Loucy (cell line): ENCODE measurements at regions not wholly inside any gene's neighbourhood (a gene's known extent, or its start where the extent isn't known, plus 50 kb on each side); places are given as distances from the start of the nearest gene placed in this dataset.

Source experiments
- H2AFZ ChIP-seq: fragments of 200-600 bp; sonication (generic); 2 replicates; pipeline ENCODE4 v1.6.0; 2016; ENCODE audit warnings: antibody characterized with exemption, mild to moderate bottlenecking, low read length, moderate library complexity
- H3F3A ChIP-seq: fragments of 200-600 bp; 2 replicates; pipeline ENCODE4 v1.6.0; 2016; ENCODE audit warnings: antibody characterized with exemption, low read depth, mild to moderate bottlenecking
- H3K27me3 ChIP-seq: fragments of 200-600 bp; sonication (generic); 2 replicates; pipeline ENCODE4 v1.6.1; 2014; ENCODE audit warnings: low read length, mild to moderate bottlenecking; ENCODE audit not compliant: insufficient read depth, poor library complexity, severe bottlenecking
- H3K36me3 ChIP-seq: fragments of 200-600 bp; sonication (generic); 2 replicates; pipeline ENCODE4 v1.6.1; 2016; ENCODE audit warnings: low read length; ENCODE audit not compliant: insufficient read depth
- H3K4me1 ChIP-seq: fragments of 200-600 bp; sonication (generic); 2 replicates; pipeline ENCODE4 v1.5.1; 2014; ENCODE audit warnings: low read length, mild to moderate bottlenecking; ENCODE audit not compliant: insufficient read depth, poor library complexity, severe bottlenecking
- H3K4me2 ChIP-seq: fragments of 200-600 bp; sonication (generic); 2 replicates; pipeline ENCODE4 v1.6.0; 2014; ENCODE audit warnings: antibody characterized with exemption, low read length, low read depth, mild to moderate bottlenecking; ENCODE audit not compliant: poor library complexity, severe bottlenecking
- H3K4me3 ChIP-seq: fragments of 200-600 bp; sonication (generic); 2 replicates; pipeline ENCODE4 v1.5.1; 2014; ENCODE audit warnings: low read length, mild to moderate bottlenecking, mixed read lengths; ENCODE audit not compliant: poor library complexity, severe bottlenecking
- H3K79me2 ChIP-seq: fragments of 200-600 bp; sonication (generic); 2 replicates; pipeline ENCODE4 v1.6.1; 2014; ENCODE audit warnings: low read length; ENCODE audit not compliant: insufficient read depth
- H3K9ac ChIP-seq: fragments of 200-600 bp; sonication (generic); 2 replicates; pipeline ENCODE4 v1.6.0; 2014; ENCODE audit warnings: mild to moderate bottlenecking, low read depth, low read length, moderate library complexity; ENCODE audit not compliant: poor library complexity, severe bottlenecking
- H3K9me2 ChIP-seq: fragments of 200-600 bp; sonication (generic); replicated peaks from 2 replicates; pipeline ENCODE4 v1.6.1; 2016; ENCODE audit warnings: low read depth, low read length, mixed read lengths
- H3K9me3 ChIP-seq: fragments of 200-600 bp; sonication (generic); 2 replicates; pipeline ENCODE4 v1.6.1; 2014; ENCODE audit warnings: mild to moderate bottlenecking, antibody characterized with exemption, low read length, low read depth; ENCODE audit not compliant: insufficient read depth
- H4K20me1 ChIP-seq: fragments of 200-600 bp; sonication (generic); 2 replicates; pipeline ENCODE4 v1.6.0; 2014; ENCODE audit warnings: antibody characterized with exemption, low read length, mild to moderate bottlenecking; ENCODE audit not compliant: insufficient read depth, poor library complexity, severe bottlenecking
- CTCF ChIP-seq: fragments of 200-600 bp; sonication (generic); conservative IDR thresholded peaks from 2 replicates; pipeline ENCODE4 v1.5.1; 2014; ENCODE audit warnings: mild to moderate bottlenecking, antibody characterized with exemption, low read length
- EZH2phosphoT487 ChIP-seq: fragments of 200-600 bp; IDR thresholded peaks from 2 replicates; pipeline ENCODE4 v1.6.1; 2018; ENCODE audit warnings: antibody characterized with exemption, mild to moderate bottlenecking, moderate library complexity, borderline replicate concordance

- no peaks in the 10 kb centered on the region for H4K20me1 ChIP-seq
- no peaks in the 10 kb centered on the region for H3K9me2 ChIP-seq
- no peak overlapping the region for H3K4me2 ChIP-seq
- no peaks in the 10 kb centered on the region for H3F3A ChIP-seq
- no peaks in the 10 kb centered on the region for H3K36me3 ChIP-seq
- no peak overlapping the region for H3K4me3 ChIP-seq
- no peak for TF ChIP-seq CTCF
- TF ChIP-seq EZH2phosphoT487: no peak
- H3K4me1 ChIP-seq: peaks cover 2% of the 10 kb centered on the region
- H2AFZ ChIP-seq: no peak overlapping the region
- H3K27me3 ChIP-seq: no peaks in the 10 kb centered on the region
- H3K9me3 ChIP-seq: no peaks in the 10 kb centered on the region; the same call in 1 of the 2 replicates
- H3K79me2 ChIP-seq: no peaks in the 10 kb centered on the region
- no peak overlapping the region for H3K9ac ChIP-seq
Measured at GRCh38 chr4:131113273-131113672, 2017.3 kb downstream of the C4orf33 start.

- Histone ChIP-seq H3K9ac (no peak overlapping the region), H3K4me2 (no peak overlapping the region), H3K36me3 (no peaks in the 10 kb centered on the region), H3K9me3 (no peaks in the 10 kb centered on the region; the same call in 1 of the 2 replicates), H2AFZ (no peak overlapping the region), H4K20me1 (no peaks in the 10 kb centered on the region), H3K4me3 (no peak overlapping the region), H3F3A (no peaks in the 10 kb centered on the region), H3K9me2 (no peaks in the 10 kb centered on the region), H3K79me2 (no peaks in the 10 kb centered on the region), H3K4me1 (peaks cover 7% of the 10 kb centered on the region), H3K27me3 (no peaks in the 10 kb centered on the region)
- TF ChIP-seq EZH2phosphoT487: no peak
- TF ChIP-seq CTCF: no peak
Measured at GRCh38 chr4:131113704-131114103, 2017.8 kb downstream of the C4orf33 start.

- H3K9ac ChIP-seq: no peak overlapping the region
- no peaks in the 10 kb centered on the region for H3F3A ChIP-seq
- H2AFZ ChIP-seq: no peak overlapping the region
- H4K20me1 ChIP-seq: no peaks in the 10 kb centered on the region
- TF ChIP-seq CTCF (no peak), EZH2phosphoT487 (no peak)
- no peaks in the 10 kb centered on the region for H3K9me2 ChIP-seq
- H3K79me2 ChIP-seq: no peaks in the 10 kb centered on the region
- H3K9me3 ChIP-seq: no peaks in the 10 kb centered on the region; the same call in 1 of the 2 replicates
- no peaks in the 10 kb centered on the region for H3K27me3 ChIP-seq
- no peak overlapping the region for H3K4me3 ChIP-seq
- no peaks in the 10 kb centered on the region for H3K36me3 ChIP-seq
- H3K4me1 ChIP-seq: peaks cover 15% of the 10 kb centered on the region
- H3K4me2 ChIP-seq: no peak overlapping the region
Measured at GRCh38 chr4:131119661-131120060, 2023.7 kb downstream of the C4orf33 start.
